ENCODE measurements at regions not wholly inside any gene's neighbourhood (a gene's known extent, or its start where the extent isn't known, plus 50 kb on each side); places are given as distances from the start of the nearest gene placed in this dataset.

- H3K4me1 ChIP-seq = peaks cover 12% of the 10 kb centered on the region
- no peaks in the 10 kb centered on the region for H3K36me3 ChIP-seq
- H3K27ac ChIP-seq (replicated peaks) = no peak overlapping the region
- intact Hi-C loops (cut with micrococcal nuclease) = no loop called here
- no peak for TF ChIP-seq CTCF (IDR thresholded peaks at IDR 0.05; ENCODE audit: borderline replicate concordance)
- H3K4me3 ChIP-seq = no peak overlapping the region
- H3K9me3 ChIP-seq (replicated peaks) = no peaks in the 10 kb centered on the region
- H3K27me3 ChIP-seq (ENCODE audit: low read depth) = no peaks in the 10 kb centered on the region
- no peak for DNase-seq
Measured at GRCh38 chr10:33465747-33466146, 131.3 kb upstream of the NRP1 start.

GRCh38 chr10:33463011-33463410, 128.5 kb upstream of the NRP1 start:
- peaks cover 24% of the 10 kb centered on the region for H3K4me1 ChIP-seq
- H3K27me3 ChIP-seq (ENCODE audit: low read depth) = no peaks in the 10 kb centered on the region
- H3K4me3 ChIP-seq = no peak overlapping the region
- no peaks in the 10 kb centered on the region for H3K9me3 ChIP-seq (replicated peaks)
- no peak for DNase-seq
- intact Hi-C loops (cut with micrococcal nuclease) = no loop called here
- no peak for TF ChIP-seq CTCF (IDR thresholded peaks at IDR 0.05; ENCODE audit: borderline replicate concordance)
- H3K27ac ChIP-seq (replicated peaks) = no peak overlapping the region
- no peaks in the 10 kb centered on the region for H3K36me3 ChIP-seq

GRCh38 chr10:33461295-33461640, 126.8 kb upstream of the NRP1 start:
- H3K27ac ChIP-seq (replicated peaks) = peak overlapping the region; percentile 71
- intact Hi-C loops (cut with micrococcal nuclease) = no loop called here

GRCh38 chr10:33460505-33461294, 126.2 kb upstream of the NRP1 start:
- H3K27me3 ChIP-seq (ENCODE audit: low read depth) = no peaks in the 10 kb centered on the region
- intact Hi-C loops (cut with micrococcal nuclease) = no loop called here
- H3K36me3 ChIP-seq = no peaks in the 10 kb centered on the region
- H3K9me3 ChIP-seq (replicated peaks) = no peaks in the 10 kb centered on the region
- H3K4me3 ChIP-seq = no peak overlapping the region
- TF ChIP-seq CTCF (IDR thresholded peaks at IDR 0.05; ENCODE audit: borderline replicate concordance) = no peak
- H3K4me1 ChIP-seq = peaks cover 24% of the 10 kb centered on the region
- H3K27ac ChIP-seq (replicated peaks) = peak overlapping the region; percentile 71
- DNase-seq = peak; percentile 67

More at GRCh38 chr10:33461295-33461640, 126.8 kb upstream of the NRP1 start:
- no peak for DNase-seq
- peaks cover 24% of the 10 kb centered on the region for H3K4me1 ChIP-seq
- TF ChIP-seq CTCF (IDR thresholded peaks at IDR 0.05; ENCODE audit: borderline replicate concordance) = no peak
- H3K4me3 ChIP-seq = no peak overlapping the region
- no peaks in the 10 kb centered on the region for H3K9me3 ChIP-seq (replicated peaks)
- no peaks in the 10 kb centered on the region for H3K27me3 ChIP-seq (ENCODE audit: low read depth)
- H3K36me3 ChIP-seq = no peaks in the 10 kb centered on the region

GRCh38 chr10:33459602-33460001, 125.1 kb upstream of the NRP1 start:
- DNase-seq = no peak
- peak overlapping the region; percentile 71 for H3K27ac ChIP-seq (replicated peaks)
- intact Hi-C loops (cut with micrococcal nuclease) = no loop called here
- peaks cover 24% of the 10 kb centered on the region for H3K4me1 ChIP-seq
- H3K9me3 ChIP-seq (replicated peaks) = no peaks in the 10 kb centered on the region
- no peak for TF ChIP-seq CTCF (IDR thresholded peaks at IDR 0.05; ENCODE audit: borderline replicate concordance)
- no peak overlapping the region for H3K4me3 ChIP-seq
- H3K27me3 ChIP-seq (ENCODE audit: low read depth) = no peaks in the 10 kb centered on the region
- no peaks in the 10 kb centered on the region for H3K36me3 ChIP-seq

All from left ventricle myocardium inferior (tissue), 1 donor.